ENCODE measurements at regions not wholly inside any gene's neighbourhood (a gene's known extent, or its start where the extent isn't known, plus 50 kb on each side); places are given as distances from the start of the nearest gene placed in this dataset.

DNA sequence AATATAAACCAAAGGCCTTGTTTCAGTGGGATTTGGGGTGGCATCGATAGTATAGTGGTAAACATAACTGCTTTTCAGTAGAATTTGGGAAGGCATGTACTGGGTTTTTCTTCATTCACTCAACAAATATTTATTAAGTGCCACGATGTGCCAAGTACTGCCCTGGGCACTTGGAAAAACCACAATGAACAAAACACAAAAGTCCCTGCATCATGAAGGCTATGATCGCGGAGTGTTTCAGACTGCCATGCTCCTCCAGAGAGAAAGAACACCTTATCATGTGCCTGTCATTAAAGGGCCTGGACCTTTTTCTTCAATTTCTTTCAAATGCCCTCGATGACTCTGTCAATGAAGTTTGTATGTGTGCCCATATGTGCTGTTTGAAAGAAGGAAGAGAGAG, 59.2 kb upstream of the CEP85L start:
- no peak for TF ChIP-seq CTCF (IDR thresholded peaks at IDR 0.05)
- TF ChIP-seq POLR2A (IDR thresholded peaks at IDR 0.05), result no peak
